ENCODE measurements at regions not wholly inside any gene's neighbourhood (a gene's known extent, or its start where the extent isn't known, plus 50 kb on each side); places are given as distances from the start of the nearest gene placed in this dataset.

DNA sequence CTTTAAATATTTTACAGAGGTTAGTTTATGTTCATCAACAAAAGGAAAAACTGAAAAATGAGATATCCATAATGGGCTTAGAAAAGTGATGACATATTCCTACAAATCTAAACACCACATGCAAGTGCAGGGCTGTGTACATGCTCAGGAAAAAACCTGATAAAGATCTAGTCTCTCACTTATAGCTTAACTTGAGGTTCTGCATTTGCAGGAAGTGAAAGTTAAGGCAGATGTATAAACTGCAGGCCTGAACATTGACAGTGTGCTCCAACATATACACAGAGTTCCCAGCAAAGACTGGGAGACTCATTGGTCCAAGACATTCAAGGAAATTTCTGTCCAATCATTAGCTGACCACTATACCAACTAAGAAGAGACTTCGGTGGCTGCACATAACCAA, 63.8 kb upstream of the RET start:
- Histone ChIP-seq H3K36me3 (no peaks in the 10 kb centered on the region), H3K27me3 (no peaks in the 10 kb centered on the region), H3K9me3 (no peaks in the 10 kb centered on the region), H3K4me3 (ENCODE audit: low read depth, low read length) (no peak overlapping the region), H3K4me1 (peaks cover 5% of the 10 kb centered on the region; the same call in 1 of the 2 replicates)
- DNase-seq: no peak
- TF ChIP-seq, protein P1, sequence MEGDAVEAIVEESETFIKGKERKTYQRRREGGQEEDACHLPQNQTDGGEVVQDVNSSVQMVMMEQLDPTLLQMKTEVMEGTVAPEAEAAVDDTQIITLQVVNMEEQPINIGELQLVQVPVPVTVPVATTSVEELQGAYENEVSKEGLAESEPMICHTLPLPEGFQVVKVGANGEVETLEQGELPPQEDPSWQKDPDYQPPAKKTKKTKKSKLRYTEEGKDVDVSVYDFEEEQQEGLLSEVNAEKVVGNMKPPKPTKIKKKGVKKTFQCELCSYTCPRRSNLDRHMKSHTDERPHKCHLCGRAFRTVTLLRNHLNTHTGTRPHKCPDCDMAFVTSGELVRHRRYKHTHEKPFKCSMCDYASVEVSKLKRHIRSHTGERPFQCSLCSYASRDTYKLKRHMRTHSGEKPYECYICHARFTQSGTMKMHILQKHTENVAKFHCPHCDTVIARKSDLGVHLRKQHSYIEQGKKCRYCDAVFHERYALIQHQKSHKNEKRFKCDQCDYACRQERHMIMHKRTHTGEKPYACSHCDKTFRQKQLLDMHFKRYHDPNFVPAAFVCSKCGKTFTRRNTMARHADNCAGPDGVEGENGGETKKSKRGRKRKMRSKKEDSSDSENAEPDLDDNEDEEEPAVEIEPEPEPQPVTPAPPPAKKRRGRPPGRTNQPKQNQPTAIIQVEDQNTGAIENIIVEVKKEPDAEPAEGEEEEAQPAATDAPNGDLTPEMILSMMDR (IDR thresholded peaks at IDR 0.05; ENCODE audit: low read depth, low read length): no peak

DNA sequence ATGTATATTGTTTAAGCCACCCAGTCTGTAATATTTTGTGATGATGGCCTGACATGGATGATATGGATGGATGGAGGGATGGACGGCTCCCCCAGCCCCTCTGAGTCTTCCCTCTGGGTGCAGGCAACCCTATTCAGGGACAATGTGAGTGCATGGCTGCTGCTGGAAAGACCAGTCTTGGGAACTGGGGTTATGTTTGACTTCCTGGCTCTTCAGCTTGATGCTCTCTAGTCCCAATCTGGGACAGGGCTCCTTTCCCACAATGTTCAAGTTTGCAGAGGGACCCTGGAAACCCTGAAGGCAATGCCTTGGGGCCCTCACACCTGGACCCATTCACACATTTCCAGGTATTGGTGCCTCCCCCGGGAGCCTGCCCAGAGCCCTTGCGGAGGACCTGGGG, 52.3 kb upstream of the RET start:
- peaks cover 6% of the 10 kb centered on the region for H3K4me1 ChIP-seq
- no peaks in the 10 kb centered on the region for H3K36me3 ChIP-seq
- H3K4me3 ChIP-seq (ENCODE audit: low read depth, low read length): no peak overlapping the region
- TF ChIP-seq, protein P1 (IDR thresholded peaks at IDR 0.05; ENCODE audit: low read depth, low read length): no peak
- no peaks in the 10 kb centered on the region for H3K27me3 ChIP-seq
- no peak for DNase-seq
- no peaks in the 10 kb centered on the region for H3K9me3 ChIP-seq

DNA sequence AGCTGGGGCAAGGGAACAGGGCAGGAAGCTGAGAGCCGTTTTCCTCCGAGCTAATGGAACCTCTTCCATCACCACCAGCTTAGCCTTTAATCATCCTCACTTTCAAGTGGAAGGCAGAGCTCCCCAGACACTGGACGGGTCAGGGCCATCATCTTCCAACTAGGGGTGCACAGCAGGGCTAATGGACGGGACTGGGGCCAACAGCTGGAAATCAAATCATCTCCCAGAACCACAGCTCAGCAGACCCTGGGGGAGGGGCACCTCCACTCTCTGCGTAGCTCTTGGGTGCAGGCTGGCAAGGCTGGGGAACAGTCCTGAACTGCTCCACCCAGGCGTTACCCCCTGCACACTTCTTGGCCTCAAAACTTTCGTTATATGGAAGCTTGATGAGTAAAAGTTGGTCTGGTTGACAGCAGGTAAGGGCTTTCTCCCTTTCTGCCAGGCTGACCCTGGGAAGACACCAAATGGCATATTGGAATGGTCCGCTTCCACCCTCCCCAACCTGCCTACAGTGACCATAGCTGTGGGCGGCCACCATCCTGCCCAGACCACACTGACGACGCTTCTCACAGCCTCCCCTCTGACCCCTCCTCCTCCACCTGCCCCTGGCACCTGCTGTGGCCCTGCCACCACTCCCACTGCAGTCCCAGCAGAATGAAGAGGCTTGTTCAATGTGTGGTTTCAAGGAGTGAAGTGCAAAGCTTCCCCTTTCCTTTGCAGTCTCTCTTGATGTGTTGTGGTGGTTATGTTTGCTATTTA, 51.7 kb upstream of the RET start:
- Histone ChIP-seq H3K36me3 (no peaks in the 10 kb centered on the region), H3K4me1 (peaks cover 6% of the 10 kb centered on the region), H3K4me3 (ENCODE audit: low read depth, low read length) (no peak overlapping the region), H3K9me3 (no peaks in the 10 kb centered on the region), H3K27me3 (no peaks in the 10 kb centered on the region)
- TF ChIP-seq, protein P1 (IDR thresholded peaks at IDR 0.05; ENCODE audit: low read depth, low read length): no peak
- DNase-seq: no peak

DNA sequence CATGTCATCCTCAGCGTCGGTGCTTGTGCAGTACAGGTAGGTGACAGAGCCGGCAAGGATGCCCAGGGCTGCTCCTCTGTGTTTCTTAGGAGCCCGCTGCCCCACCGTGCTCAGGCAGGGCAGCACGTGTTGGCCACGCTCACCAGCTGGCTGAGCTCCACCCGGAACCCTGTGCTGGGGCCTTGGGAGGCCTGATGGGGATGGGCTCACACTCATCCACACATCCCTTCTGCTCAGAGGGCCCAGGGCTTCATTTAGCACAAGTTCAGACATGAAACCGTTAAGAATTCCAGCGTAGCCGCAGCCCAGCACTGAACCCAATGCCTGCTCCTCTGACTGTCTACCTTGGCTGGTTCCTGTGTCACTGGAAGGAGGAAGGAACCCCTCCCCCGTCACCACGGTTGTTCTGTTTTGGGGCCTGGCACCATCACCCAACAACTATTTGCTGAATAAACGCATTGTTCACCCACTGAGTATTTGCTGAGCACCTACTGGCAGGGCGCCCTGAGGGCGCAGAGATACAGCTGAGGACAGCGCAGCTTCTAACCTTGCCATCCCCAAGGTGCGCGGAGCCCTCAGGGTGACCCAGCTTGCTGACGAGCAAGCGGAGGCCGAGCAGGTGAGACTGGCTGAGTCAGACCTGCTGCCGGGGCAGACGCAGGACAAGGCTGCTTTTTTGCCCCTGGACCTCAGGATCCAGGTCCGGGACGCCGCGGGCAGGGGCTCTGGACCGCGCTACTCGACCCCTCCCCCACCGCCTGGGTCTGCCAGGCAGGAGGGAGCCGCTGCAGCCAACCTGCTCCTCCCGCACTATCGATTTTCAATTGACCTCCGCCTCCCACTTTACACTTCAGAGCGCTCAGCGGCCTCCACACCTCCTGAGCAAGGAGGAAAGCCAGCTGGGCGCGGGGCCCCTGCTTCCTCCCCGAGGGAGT, 50.6 kb upstream of the RET start:
- H3K4me3 ChIP-seq (ENCODE audit: low read depth, low read length): no peak overlapping the region
- peaks cover 3% of the 10 kb centered on the region; the same call in 1 of the 2 replicates for H3K9me3 ChIP-seq
- TF ChIP-seq, protein P1 (IDR thresholded peaks at IDR 0.05; ENCODE audit: low read depth, low read length): no peak
- H3K27me3 ChIP-seq: no peaks in the 10 kb centered on the region
- DNase-seq: no peak
- no peaks in the 10 kb centered on the region for H3K36me3 ChIP-seq
- H3K4me1 ChIP-seq: peaks cover 6% of the 10 kb centered on the region

All from BE2C (cell line).